CD14-positive monocyte (primary cell): ENCODE measurements at regions not wholly inside any gene's neighbourhood (a gene's known extent, or its start where the extent isn't known, plus 50 kb on each side); places are given as distances from the start of the nearest gene placed in this dataset.

ENCODE experiments used
- DNase-seq, 3 donors: peaks; one replicate each; pipeline ENCODE4 v3.0.0-alpha.2; 2011 to 2022
- H2AFZ ChIP-seq: 2 replicates; pipeline ENCODE4 v1.6.0; 2012; ENCODE audit warnings: mild to moderate bottlenecking, low read depth, low read length, inconsistent platforms; ENCODE audit not compliant: insufficient read depth, poor library complexity, severe bottlenecking
- H3K27ac ChIP-seq, 2 donors: 1 replicate in 1 of 2; 2 replicates in 1 of 2; pipeline ENCODE4 v1.5.1; 2012 to 2013; ENCODE audit warnings: low read length in 2 of 2, control low read depth in 1 of 2, inconsistent platforms in 1 of 2, low read depth in 1 of 2, mild to moderate bottlenecking in 1 of 2
- H3K27me3 ChIP-seq, 2 donors: one replicate each; pipeline versions ENCODE4 v1.6.0 to v1.6.1; 2011 to 2013; ENCODE audit warnings: low read length in 2 of 2; ENCODE audit not compliant: control insufficient read depth in 2 of 2, insufficient read depth in 2 of 2
- H3K36me3 ChIP-seq, 2 donors: replicated peaks in 1 of 2; 1 replicate in 1 of 2; 2 replicates in 1 of 2; pipeline versions ENCODE4 v1.5.1 to v1.6.1; 2012 to 2013; ENCODE audit warnings: low read length in 2 of 2, control low read depth in 1 of 2, inconsistent platforms in 1 of 2, mild to moderate bottlenecking in 1 of 2; ENCODE audit not compliant: insufficient read depth in 2 of 2, control insufficient read depth in 1 of 2
- H3K4me1 ChIP-seq, 2 donors: 1 replicate in 1 of 2; 2 replicates in 1 of 2; pipeline versions ENCODE4 v1.5.1 to v1.6.1; 2012 to 2013; ENCODE audit warnings: low read length in 2 of 2, control low read depth in 1 of 2, inconsistent platforms in 1 of 2, mild to moderate bottlenecking in 1 of 2, moderate library complexity in 1 of 2; ENCODE audit not compliant: insufficient read depth in 2 of 2, control insufficient read depth in 1 of 2
- H3K4me2 ChIP-seq: replicated peaks from 2 replicates; pipeline ENCODE3; 2012; ENCODE audit warnings: low read length, moderate library complexity, mild to moderate bottlenecking; ENCODE audit not compliant: poor library complexity, severe bottlenecking; ENCODE audit errors: extremely low read depth
- H3K4me3 ChIP-seq, 3 experiments: fragments of 200-600 bp in 1 of 3; sonication (generic) in 1 of 3; replicated peaks in 1 of 3; 1 replicate in 2 of 3; 2 replicates in 1 of 3; pipeline ENCODE4 v1.5.1; 2011 to 2013; ENCODE audit warnings: low read length in 3 of 3, mild to moderate bottlenecking in 3 of 3, control low read depth in 2 of 3, low read depth in 2 of 3, inconsistent platforms in 1 of 3, moderate library complexity in 1 of 3
- H3K79me2 ChIP-seq: 2 replicates; pipeline ENCODE4 v1.6.0; 2012; ENCODE audit warnings: mild to moderate bottlenecking, control low read depth, inconsistent platforms, low read length, moderate library complexity; ENCODE audit not compliant: insufficient read depth
- H3K9ac ChIP-seq: 2 replicates; pipeline ENCODE4 v1.6.0; 2017; ENCODE audit warnings: low read length, mild to moderate bottlenecking; ENCODE audit not compliant: insufficient read depth, poor library complexity, severe bottlenecking
- H3K9me3 ChIP-seq, 2 donors: replicated peaks in 1 of 2; 1 replicate in 1 of 2; 2 replicates in 1 of 2; pipeline versions ENCODE4 v1.5.1 to v1.6.1; 2012 to 2013; ENCODE audit warnings: low read length in 2 of 2, control low read depth in 1 of 2; ENCODE audit not compliant: control insufficient read depth in 1 of 2, insufficient read depth in 1 of 2
- H4K20me1 ChIP-seq: 2 replicates; pipeline ENCODE4 v1.6.0; 2012; ENCODE audit warnings: mild to moderate bottlenecking, low read length, control low read depth, moderate library complexity; ENCODE audit not compliant: insufficient read depth
- H3K27ac Mint-ChIP-seq, 7 donors: one replicate each; pipeline ENCODE4 v1.8.0; 2020; ENCODE audit warnings: mild to moderate bottlenecking in 7 of 7, mixed read lengths in 7 of 7, moderate library complexity in 6 of 7, inconsistent platforms in 2 of 7
- H3K27me3 Mint-ChIP-seq, 3 donors: one replicate each; pipeline ENCODE4 v1.8.0; 2021 to 2022; ENCODE audit warnings: low read depth in 3 of 3, mild to moderate bottlenecking in 3 of 3, mixed read lengths in 3 of 3, moderate library complexity in 3 of 3, inconsistent platforms in 1 of 3
- H3K36me3 Mint-ChIP-seq, 2 donors: one replicate each; pipeline ENCODE4 v1.8.0; 2020; ENCODE audit warnings: mixed read lengths in 2 of 2, inconsistent platforms in 1 of 2, mild to moderate bottlenecking in 1 of 2
- H3K4me1 Mint-ChIP-seq: one replicate; pipeline ENCODE4 v1.8.0; 2020; ENCODE audit warnings: mild to moderate bottlenecking, mixed read lengths
- H3K4me3 Mint-ChIP-seq, 2 donors: one replicate each; pipeline ENCODE4 v1.8.0; 2020; ENCODE audit warnings: mild to moderate bottlenecking in 2 of 2, mixed read lengths in 2 of 2, moderate library complexity in 1 of 2
- H3K9me3 Mint-ChIP-seq, 7 donors: one replicate each; pipeline ENCODE4 v1.8.0; 2020 to 2022; ENCODE audit warnings: mixed read lengths in 7 of 7, mild to moderate bottlenecking in 6 of 7, moderate library complexity in 6 of 7, inconsistent platforms in 2 of 7
- WGBS: methylation state at CpG from one replicate; pipeline ENCODE4 v1.1.5; 2013; ENCODE audit warnings: missing lambda C conversion rate; ENCODE audit not compliant: insufficient coverage; 5-methylcytosine and 5-hydroxymethylcytosine counted together
- intact Hi-C, 2 donors: fragments of 100-400 bp; cut with micrococcal nuclease; formaldehyde crosslinking; loops; one replicate each; pipeline versions ENCODE4 v1.15.0 to v1.15.1; 2023
- TF ChIP-seq, protein P1 (sequence below): fragments of 200-600 bp; IDR thresholded peaks from one replicate; pipeline ENCODE4 v1.8.0; 2022; ENCODE audit warnings: antibody characterized with exemption, mild to moderate bottlenecking

- Histone ChIP-seq H3K9ac (no peak overlapping the region), H3K9me3 (peaks cover 8 to 13% of the 10 kb centered on the region in 2 donors), H2AFZ (no peak overlapping the region), H3K4me1 (no peaks in the 10 kb centered on the region), H3K27me3 (no peaks in the 10 kb centered on the region), H3K4me2 (no peak overlapping the region), H3K27ac (no peak overlapping the region), H3K4me3 (no peak overlapping the region), H3K36me3 (no peaks in the 10 kb centered on the region), H4K20me1 (no peaks in the 10 kb centered on the region), H3K79me2 (no peaks in the 10 kb centered on the region)
- intact Hi-C loops, result loop anchor here in 1 of 2 donors (1.0 kb wide), 1 partner anchor 8 kb away; no protein-coding TSS in a partner anchor
- no peak for DNase-seq
- Mint-ChIP-seq H3K27me3 (no peaks in the 10 kb centered on the region), H3K27ac (no peak overlapping the region), H3K4me3 (no peak overlapping the region), H3K4me1 (no peaks in the 10 kb centered on the region), H3K9me3 (peaks cover 0 to 5% (median 0%) of the 10 kb centered on the region in 7 donors), H3K36me3 (no peaks in the 10 kb centered on the region)
- TF ChIP-seq, protein P1, sequence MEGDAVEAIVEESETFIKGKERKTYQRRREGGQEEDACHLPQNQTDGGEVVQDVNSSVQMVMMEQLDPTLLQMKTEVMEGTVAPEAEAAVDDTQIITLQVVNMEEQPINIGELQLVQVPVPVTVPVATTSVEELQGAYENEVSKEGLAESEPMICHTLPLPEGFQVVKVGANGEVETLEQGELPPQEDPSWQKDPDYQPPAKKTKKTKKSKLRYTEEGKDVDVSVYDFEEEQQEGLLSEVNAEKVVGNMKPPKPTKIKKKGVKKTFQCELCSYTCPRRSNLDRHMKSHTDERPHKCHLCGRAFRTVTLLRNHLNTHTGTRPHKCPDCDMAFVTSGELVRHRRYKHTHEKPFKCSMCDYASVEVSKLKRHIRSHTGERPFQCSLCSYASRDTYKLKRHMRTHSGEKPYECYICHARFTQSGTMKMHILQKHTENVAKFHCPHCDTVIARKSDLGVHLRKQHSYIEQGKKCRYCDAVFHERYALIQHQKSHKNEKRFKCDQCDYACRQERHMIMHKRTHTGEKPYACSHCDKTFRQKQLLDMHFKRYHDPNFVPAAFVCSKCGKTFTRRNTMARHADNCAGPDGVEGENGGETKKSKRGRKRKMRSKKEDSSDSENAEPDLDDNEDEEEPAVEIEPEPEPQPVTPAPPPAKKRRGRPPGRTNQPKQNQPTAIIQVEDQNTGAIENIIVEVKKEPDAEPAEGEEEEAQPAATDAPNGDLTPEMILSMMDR, result no peak
- WGBS, result 83% methylated on average over 17 of the region's 20 CpGs
Observed at GRCh38 chr11:134737563-134738510, 325.8 kb upstream of the B3GAT1 start.

DNA sequence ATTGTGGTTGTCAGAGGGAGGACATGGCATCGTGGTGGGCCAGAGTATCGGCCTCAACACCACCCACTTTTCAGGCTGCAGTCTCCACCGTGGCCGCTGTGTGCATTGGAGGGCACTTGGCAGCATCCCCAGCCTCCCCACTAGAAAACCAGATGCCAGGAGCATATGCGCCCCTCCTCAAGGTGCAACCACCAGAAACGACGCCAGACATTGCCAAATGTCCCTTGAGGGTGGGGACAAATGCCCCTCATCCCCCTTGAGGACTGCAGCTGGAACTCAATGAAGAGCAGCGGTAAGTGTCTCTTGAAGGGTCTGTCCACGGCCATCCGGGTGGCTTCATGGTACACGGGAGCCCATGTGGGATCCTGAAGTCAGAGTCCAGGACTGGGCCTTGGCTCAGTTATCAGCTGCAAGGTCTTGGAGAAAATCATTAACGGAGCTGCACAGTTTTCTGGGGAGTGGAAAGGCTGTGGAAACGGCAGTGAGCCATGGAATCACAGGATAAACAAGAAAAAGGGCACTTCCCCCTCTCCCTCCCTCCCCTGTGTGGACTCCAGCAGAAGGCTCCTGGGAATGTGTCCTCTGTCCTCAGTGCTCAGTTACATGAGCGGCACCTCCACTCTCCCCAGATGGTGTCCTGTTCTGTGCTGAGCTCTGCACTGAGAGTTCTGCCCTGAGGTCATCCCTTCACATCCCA, 324.4 kb upstream of the B3GAT1 start:
- no peaks in the 10 kb centered on the region for H3K4me1 ChIP-seq
- Mint-ChIP-seq H3K9me3 (peaks cover 0 to 5% (median 0%) of the 10 kb centered on the region in 7 donors), H3K4me1 (no peaks in the 10 kb centered on the region), H3K27me3 (peaks cover 0 to 2% (median 2%) of the 10 kb centered on the region in 3 donors), H3K27ac (no peak overlapping the region), H3K4me3 (no peak overlapping the region), H3K36me3 (no peaks in the 10 kb centered on the region)
- DNase-seq, result no peak
- intact Hi-C loops, result no loop called here
- no peaks in the 10 kb centered on the region for H3K79me2 ChIP-seq
- no peak overlapping the region for H3K4me2 ChIP-seq
- no peak overlapping the region for H3K9ac ChIP-seq
- H3K36me3 ChIP-seq, result no peaks in the 10 kb centered on the region
- no peak overlapping the region for H3K27ac ChIP-seq
- H3K27me3 ChIP-seq, result no peaks in the 10 kb centered on the region
- no peak overlapping the region for H3K4me3 ChIP-seq
- H3K9me3 ChIP-seq, result peaks cover 8 to 13% of the 10 kb centered on the region in 2 donors
- no peak overlapping the region for H2AFZ ChIP-seq
- WGBS, result 83% methylated on average over 5 of the region's 14 CpGs
- H4K20me1 ChIP-seq, result no peaks in the 10 kb centered on the region
- TF ChIP-seq, protein P1, result no peak
